ENCODE measurements at regions not wholly inside any gene's neighbourhood (a gene's known extent, or its start where the extent isn't known, plus 50 kb on each side); places are given as distances from the start of the nearest gene placed in this dataset.

DNA sequence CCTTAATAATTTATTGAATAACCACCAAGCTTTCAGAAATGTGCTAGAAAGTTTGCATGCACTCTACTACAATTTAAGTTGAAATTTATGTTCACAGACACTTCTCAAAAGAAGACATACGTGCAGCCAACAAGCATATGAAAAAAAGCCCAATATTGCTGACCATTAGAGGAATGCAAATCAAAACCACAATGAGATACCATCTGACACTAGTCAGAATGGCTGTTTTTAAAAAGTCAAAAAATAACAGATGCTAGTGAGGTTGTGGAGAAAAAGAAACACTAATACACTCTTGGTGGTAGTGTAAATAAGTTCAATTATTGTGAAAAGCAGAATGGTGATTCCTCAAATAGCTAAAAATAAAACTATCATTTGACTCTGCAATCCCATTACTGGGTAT is 308.8 kb upstream of the PCDH9 start:
- TF ChIP-seq, protein P1, sequence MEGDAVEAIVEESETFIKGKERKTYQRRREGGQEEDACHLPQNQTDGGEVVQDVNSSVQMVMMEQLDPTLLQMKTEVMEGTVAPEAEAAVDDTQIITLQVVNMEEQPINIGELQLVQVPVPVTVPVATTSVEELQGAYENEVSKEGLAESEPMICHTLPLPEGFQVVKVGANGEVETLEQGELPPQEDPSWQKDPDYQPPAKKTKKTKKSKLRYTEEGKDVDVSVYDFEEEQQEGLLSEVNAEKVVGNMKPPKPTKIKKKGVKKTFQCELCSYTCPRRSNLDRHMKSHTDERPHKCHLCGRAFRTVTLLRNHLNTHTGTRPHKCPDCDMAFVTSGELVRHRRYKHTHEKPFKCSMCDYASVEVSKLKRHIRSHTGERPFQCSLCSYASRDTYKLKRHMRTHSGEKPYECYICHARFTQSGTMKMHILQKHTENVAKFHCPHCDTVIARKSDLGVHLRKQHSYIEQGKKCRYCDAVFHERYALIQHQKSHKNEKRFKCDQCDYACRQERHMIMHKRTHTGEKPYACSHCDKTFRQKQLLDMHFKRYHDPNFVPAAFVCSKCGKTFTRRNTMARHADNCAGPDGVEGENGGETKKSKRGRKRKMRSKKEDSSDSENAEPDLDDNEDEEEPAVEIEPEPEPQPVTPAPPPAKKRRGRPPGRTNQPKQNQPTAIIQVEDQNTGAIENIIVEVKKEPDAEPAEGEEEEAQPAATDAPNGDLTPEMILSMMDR (IDR thresholded peaks at IDR 0.05) = no peak
- no peak for TF ChIP-seq POLR2A (IDR thresholded peaks at IDR 0.05)
- no peak for TF ChIP-seq POLR2AphosphoS5 (IDR thresholded peaks at IDR 0.05)
- TF ChIP-seq EP300 (IDR thresholded peaks at IDR 0.05) = no peak

Measured in upper lobe of left lung (tissue), 4 donors.